GF-D8 (cell line): ENCODE measurements at regions not wholly inside any gene's neighbourhood (a gene's known extent, or its start where the extent isn't known, plus 50 kb on each side); places are given as distances from the start of the nearest gene placed in this dataset.
"Not testable (repeated sequence)": the region's sequence is repeated elsewhere in the genome, so short reads cannot be mapped to it uniquely, and the experiment has no call there.

Source experiments
- DNase-seq: peaks from one replicate; lab custom pipeline; 2025; lab: John Stamatoyannopoulos, UW

DNA sequence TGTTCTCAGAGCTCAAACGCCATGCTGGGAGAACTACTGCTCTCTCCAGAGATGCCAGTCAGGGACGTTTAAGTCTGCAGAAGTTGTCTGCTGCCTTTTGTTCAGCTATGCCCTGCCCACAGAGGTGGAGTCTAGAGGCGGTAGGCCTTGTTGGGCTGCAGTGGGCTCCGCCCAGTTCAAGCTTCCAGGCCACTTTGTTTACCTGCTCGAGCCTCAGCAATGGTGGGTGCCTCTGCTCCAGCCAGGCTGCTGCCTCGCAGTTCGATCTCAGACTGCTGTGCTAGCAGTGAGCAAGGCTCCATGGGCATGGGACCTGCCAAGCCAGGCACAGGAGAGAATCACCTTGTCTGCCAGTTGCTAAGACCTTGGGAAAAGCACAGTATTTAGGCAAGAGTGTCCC lies 869.3 kb downstream of the TMTC2 start:
- not testable (repeated sequence) for DNase-seq

- DNase-seq = no peak
These were observed 854.7 kb downstream of the TMTC2 start for GRCh38 chr12:83541446-83541845.

- no peak for DNase-seq
These were observed 851.8 kb downstream of the TMTC2 start for GRCh38 chr12:83538361-83538965.

- no peak for DNase-seq
These were observed 850.8 kb downstream of the TMTC2 start for GRCh38 chr12:83537428-83538053.

- DNase-seq = no peak
These were observed 849.8 kb downstream of the TMTC2 start for GRCh38 chr12:83536496-83536895.

DNA sequence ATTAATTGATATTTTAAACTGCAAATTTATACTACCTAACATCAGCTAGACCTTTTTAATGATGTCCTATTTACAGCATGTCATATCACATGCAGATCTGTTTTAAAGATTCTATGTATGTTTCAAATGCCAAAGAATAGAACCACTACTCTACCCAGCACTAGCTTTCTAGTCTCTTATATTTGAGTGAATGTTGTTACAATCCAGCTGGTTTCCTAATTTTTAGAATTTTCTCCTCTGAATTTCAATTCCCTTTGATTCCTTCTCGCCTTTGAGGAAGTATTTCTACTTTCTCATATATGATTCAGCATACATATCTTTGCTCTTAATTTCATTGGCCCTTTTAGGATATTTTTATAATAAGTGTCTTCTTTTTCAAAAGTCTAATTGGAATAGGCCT lies 841.9 kb downstream of the TMTC2 start:
- no peak for DNase-seq

GRCh38 chr12:83527810-83528209 lies 841.1 kb downstream of the TMTC2 start:
- no peak for DNase-seq

- DNase-seq = no peak
These were observed 828.8 kb downstream of the TMTC2 start for GRCh38 chr12:83515306-83516026.

GRCh38 chr12:83514372-83514771 lies 827.7 kb downstream of the TMTC2 start:
- no peak for DNase-seq

- no peak for DNase-seq
These were observed 820.1 kb downstream of the TMTC2 start for GRCh38 chr12:83506841-83507240.

- DNase-seq = no peak
These were observed 818.9 kb downstream of the TMTC2 start for GRCh38 chr12:83505586-83505985.

DNA sequence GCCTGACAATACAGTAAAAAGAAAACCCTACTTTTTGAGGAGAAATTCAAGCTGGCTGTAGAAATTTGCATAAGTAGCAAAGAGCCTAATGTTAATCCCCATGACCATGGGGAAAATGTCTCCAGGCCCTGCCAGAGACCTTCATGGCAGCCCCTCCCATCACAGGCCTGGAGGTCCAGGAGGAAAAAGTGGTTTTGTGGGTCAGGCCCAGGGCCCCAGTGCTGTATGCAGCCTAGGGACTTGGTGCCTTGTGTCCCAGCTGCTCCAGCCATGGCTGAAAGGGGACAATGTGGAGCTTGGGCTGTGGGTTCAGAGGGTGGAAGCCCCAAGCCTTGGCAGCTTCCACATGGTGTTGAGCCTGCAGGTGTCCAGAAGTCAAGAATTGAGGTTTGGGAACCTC lies 813.2 kb downstream of the TMTC2 start:
- not testable (repeated sequence) for DNase-seq

DNA sequence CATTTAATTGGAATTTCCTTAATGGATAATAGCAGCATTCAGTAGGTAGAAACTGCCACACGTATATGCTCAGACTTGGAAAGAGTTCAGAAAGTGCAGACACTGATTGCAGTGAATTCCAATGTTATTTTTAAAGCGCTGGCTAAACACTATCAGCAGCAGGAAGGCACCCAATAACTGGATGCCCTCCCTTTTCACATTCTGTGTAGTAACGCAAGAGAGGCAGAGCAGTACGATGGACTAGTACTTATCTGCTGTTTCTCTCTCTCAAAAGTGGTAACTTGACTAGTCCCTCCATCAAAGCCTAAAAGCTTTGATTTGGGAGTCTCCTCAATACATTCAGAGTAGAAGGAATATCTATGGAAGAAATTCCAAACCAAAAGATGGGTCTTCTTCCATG lies 791.0 kb downstream of the TMTC2 start:
- DNase-seq = no peak

GRCh38 chr12:83476695-83477690 lies 790.3 kb downstream of the TMTC2 start:
- DNase-seq = no peak

DNA sequence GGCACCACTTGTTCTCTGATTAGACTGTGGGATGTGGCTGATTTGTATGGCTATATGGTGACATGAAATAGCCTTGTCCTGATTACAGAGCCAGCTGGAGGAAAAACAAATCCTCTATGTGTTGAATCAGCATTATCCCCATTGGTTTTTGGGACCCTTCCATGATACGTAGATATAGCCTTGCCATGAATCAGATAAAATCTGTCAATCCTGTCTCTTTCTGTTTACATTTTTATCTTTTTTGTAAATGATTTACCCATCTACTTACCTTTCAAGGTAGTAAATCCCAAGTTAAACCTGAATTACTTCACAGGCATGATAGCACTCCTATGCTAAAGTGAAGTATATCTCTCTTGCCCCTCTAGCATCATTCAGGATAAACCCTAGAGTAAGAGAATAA lies 789.3 kb downstream of the TMTC2 start:
- DNase-seq = no peak

DNA sequence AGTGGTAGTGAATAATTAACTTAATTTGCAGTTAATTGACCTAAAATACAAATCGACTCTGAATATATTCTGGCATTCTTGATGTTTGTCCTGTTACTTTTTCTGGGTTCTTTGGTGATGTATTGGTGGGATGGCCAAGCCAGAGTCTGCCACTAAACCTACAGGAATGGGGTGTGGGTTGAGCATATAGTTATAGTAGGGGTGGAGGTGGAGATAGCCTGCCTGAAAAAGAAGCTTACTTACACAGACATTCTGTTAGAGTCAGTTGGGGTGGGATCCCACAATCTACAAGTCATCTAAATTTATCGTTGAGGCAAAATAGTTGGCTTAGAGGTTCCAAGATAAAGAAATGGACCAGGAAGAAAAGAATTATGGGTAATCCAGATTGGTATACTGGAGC lies 787.7 kb downstream of the TMTC2 start:
- DNase-seq = no peak

DNA sequence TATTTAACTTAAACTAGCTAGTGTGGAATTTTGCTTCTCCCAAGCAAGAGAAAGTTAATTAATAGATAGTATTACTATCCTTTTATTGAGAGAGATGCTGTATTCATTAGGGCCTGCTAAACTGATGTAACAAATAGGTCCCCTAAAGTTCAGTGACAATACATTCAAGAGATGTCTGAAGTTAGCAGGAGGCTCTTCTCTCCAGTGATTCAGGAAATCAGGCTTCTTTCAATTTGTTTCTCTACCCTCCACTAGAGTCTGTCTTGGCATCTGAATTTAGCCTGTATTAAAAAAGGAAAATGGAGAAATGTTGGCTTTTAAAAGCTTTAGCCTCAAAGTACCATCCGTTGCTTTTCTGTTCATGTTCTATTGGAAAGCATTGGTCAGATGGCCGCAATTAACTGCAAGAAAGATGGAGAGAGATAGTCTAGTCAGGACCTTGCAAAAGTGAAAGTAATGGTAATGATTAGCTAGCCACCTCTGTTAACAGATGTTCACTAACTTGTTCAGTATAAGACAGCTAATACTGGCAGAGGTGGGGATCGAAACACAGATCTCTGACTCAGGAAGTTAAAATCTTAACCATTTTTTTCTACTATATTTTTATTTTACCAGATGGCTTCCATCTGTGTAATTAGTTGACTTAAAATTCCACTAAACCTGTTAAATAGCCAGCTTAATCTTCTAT lies 786.8 kb downstream of the TMTC2 start:
- DNase-seq = no peak

DNA sequence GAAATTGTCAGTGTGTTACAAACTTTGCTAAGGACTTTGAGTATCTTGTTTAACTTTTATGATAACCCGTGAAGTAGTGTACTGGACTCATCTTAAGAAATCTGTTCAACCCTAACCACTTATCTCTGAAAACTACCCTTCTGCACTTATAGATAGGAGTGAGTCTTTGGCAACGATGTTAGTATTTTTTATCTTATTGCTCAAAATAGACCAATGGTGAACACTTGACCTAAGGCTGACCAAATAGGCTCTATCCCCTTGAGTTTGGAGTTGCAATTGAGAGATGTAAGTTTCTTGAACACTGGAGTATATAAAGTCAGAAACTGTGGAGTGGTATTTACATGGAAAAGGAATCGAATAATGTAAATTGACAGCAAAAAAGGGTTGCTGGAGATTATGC lies 786.1 kb downstream of the TMTC2 start:
- no peak for DNase-seq

- no peak for DNase-seq
These were observed 785.6 kb downstream of the TMTC2 start for GRCh38 chr12:83472350-83472749.

GRCh38 chr12:83471341-83471740 lies 784.6 kb downstream of the TMTC2 start:
- no peak for DNase-seq

GRCh38 chr12:83470749-83471148 lies 784.0 kb downstream of the TMTC2 start:
- no peak for DNase-seq
